Smooth muscle cell (in vitro differentiated cells): ENCODE measurements at regions not wholly inside any gene's neighbourhood (a gene's known extent, or its start where the extent isn't known, plus 50 kb on each side); places are given as distances from the start of the nearest gene placed in this dataset.
A peak's percentile ranks its signal among the peaks of the same experiment; 100 is the strongest.
"Not testable (repeated sequence)": the region's sequence is repeated elsewhere in the genome, so short reads cannot be mapped to it uniquely, and the experiment has no call there.

ENCODE experiments used
- DNase-seq: peaks from one replicate; lab custom pipeline; 2025; ENCODE audit not compliant: unreplicated experiment; lab: John Stamatoyannopoulos, UW
- H2AFZ ChIP-seq: fragments of 200-600 bp; sonication (generic); 2 replicates; pipeline ENCODE4 v1.6.0; 2016; ENCODE audit warnings: antibody characterized with exemption, low read depth, mild to moderate bottlenecking
- H3F3A ChIP-seq: fragments of 200-600 bp; sonication (generic); 2 replicates; pipeline ENCODE4 v1.6.0; 2017; ENCODE audit warnings: antibody characterized with exemption, low read depth
- H3K27ac ChIP-seq: fragments of 200-600 bp; sonication (generic); 2 replicates; pipeline ENCODE4 v1.5.1; 2016; ENCODE audit warnings: low read depth, mild to moderate bottlenecking
- H3K27me3 ChIP-seq: fragments of 200-600 bp; sonication (generic); 2 replicates; pipeline ENCODE4 v1.6.1; 2016; ENCODE audit warnings: low read depth, mild to moderate bottlenecking
- H3K36me3 ChIP-seq: fragments of 200-600 bp; sonication (generic); 2 replicates; pipeline ENCODE4 v1.5.1; 2016; ENCODE audit warnings: low read depth
- H3K4me1 ChIP-seq: fragments of 200-600 bp; sonication (generic); 2 replicates; pipeline ENCODE4 v1.5.1; 2016; ENCODE audit warnings: low read depth
- H3K4me2 ChIP-seq: fragments of 200-600 bp; sonication (generic); 2 replicates; pipeline ENCODE4 v1.6.0; 2016; ENCODE audit warnings: mild to moderate bottlenecking
- H3K4me3 ChIP-seq: fragments of 200-600 bp; sonication (generic); 2 replicates; pipeline ENCODE4 v1.5.1; 2016; ENCODE audit warnings: mild to moderate bottlenecking
- H3K79me2 ChIP-seq: fragments of 200-600 bp; sonication (generic); 2 replicates; pipeline ENCODE4 v1.6.0; 2016; ENCODE audit warnings: low read depth, mild to moderate bottlenecking
- H3K9ac ChIP-seq: fragments of 200-600 bp; sonication (generic); 2 replicates; pipeline ENCODE4 v1.6.0; 2016; ENCODE audit warnings: low read depth
- H3K9me3 ChIP-seq: fragments of 200-600 bp; sonication (generic); replicated peaks from 2 replicates; pipeline ENCODE4 v1.5.1; 2016; ENCODE audit warnings: low read depth
- H4K20me1 ChIP-seq: fragments of 200-600 bp; sonication (generic); 2 replicates; pipeline ENCODE4 v1.6.0; 2016; ENCODE audit warnings: low read depth
- WGBS: methylation state at CpG from one replicate; pipeline ENCODE4 v1.1.7; 2016; ENCODE audit warnings: low lambda C conversion rate; 5-methylcytosine and 5-hydroxymethylcytosine counted together

- not testable (repeated sequence) for H3K79me2 ChIP-seq, H3K27me3 ChIP-seq, H3K27ac ChIP-seq, H3K9me3 ChIP-seq, H3K4me1 ChIP-seq, H3K4me2 ChIP-seq, H4K20me1 ChIP-seq, DNase-seq, H3K4me3 ChIP-seq, H3K9ac ChIP-seq, H3F3A ChIP-seq, H2AFZ ChIP-seq, H3K36me3 ChIP-seq
- WGBS, result 91% methylated on average over 8 of the region's 22 CpGs
Observed at GRCh38 chr9:66267684-66268083, 530.7 kb downstream of the FOXD4L4 start.

- not testable (repeated sequence) for H3K4me2 ChIP-seq, H3K9ac ChIP-seq, H4K20me1 ChIP-seq, DNase-seq, H3K79me2 ChIP-seq, H3K27me3 ChIP-seq, H2AFZ ChIP-seq, H3K36me3 ChIP-seq, H3K27ac ChIP-seq, H3K4me3 ChIP-seq, H3K4me1 ChIP-seq, H3K9me3 ChIP-seq, H3F3A ChIP-seq
- 100% methylated on average over 3 of the region's 26 CpGs for WGBS
Observed at GRCh38 chr9:66269024-66269423, 532.1 kb downstream of the FOXD4L4 start.

DNA sequence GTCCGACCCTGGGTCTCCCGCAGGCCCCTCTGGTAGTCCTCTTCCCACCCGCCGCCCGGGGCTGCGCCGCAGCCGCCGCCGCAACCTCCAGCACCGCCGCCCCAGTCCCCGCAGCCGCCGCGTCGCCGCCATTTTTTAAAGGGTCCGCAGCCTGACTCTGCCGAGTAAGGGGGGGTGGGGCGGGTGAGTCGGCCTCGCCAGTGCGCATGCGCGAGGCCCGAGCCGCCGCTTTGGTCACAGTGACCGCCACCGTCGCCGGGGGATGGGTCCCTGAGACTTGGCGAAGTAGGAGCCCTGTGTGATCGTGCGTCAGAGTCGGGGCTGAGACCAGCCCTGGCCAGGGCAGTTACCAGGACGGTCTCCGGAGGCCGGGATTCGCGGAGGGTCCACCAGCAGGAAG is 532.8 kb downstream of the FOXD4L4 start:
- H4K20me1 ChIP-seq, H3K79me2 ChIP-seq, H3K27ac ChIP-seq, H3F3A ChIP-seq, H3K27me3 ChIP-seq, H3K9ac ChIP-seq, H3K9me3 ChIP-seq, H3K4me1 ChIP-seq, H3K4me2 ChIP-seq, DNase-seq, H2AFZ ChIP-seq, H3K36me3 ChIP-seq: not testable (repeated sequence)
- WGBS, result 28% methylated on average over 19 of the region's 42 CpGs
- H3K4me3 ChIP-seq, result peak overlapping the region; percentile 40

GRCh38 chr9:66278809-66279208 is 541.9 kb downstream of the FOXD4L4 start:
- H3F3A ChIP-seq, H3K4me1 ChIP-seq, H3K27ac ChIP-seq, H2AFZ ChIP-seq, H4K20me1 ChIP-seq, H3K9me3 ChIP-seq, H3K79me2 ChIP-seq, H3K27me3 ChIP-seq, H3K9ac ChIP-seq, H3K4me2 ChIP-seq, H3K36me3 ChIP-seq, H3K4me3 ChIP-seq, DNase-seq: not testable (repeated sequence)
- 49% methylated on average over 4 of the region's 5 CpGs for WGBS
